Activated CD4-positive, alpha-beta T cell treated with anti-CD3 and anti-CD28 coated beads for 1 hour (primary cell): ENCODE measurements at regions not wholly inside any gene's neighbourhood (a gene's known extent, or its start where the extent isn't known, plus 50 kb on each side); places are given as distances from the start of the nearest gene placed in this dataset.

Source experiments
- DNase-seq: peaks from one replicate; pipeline ENCODE4 v3.0.0-alpha.2; 2020

DNA sequence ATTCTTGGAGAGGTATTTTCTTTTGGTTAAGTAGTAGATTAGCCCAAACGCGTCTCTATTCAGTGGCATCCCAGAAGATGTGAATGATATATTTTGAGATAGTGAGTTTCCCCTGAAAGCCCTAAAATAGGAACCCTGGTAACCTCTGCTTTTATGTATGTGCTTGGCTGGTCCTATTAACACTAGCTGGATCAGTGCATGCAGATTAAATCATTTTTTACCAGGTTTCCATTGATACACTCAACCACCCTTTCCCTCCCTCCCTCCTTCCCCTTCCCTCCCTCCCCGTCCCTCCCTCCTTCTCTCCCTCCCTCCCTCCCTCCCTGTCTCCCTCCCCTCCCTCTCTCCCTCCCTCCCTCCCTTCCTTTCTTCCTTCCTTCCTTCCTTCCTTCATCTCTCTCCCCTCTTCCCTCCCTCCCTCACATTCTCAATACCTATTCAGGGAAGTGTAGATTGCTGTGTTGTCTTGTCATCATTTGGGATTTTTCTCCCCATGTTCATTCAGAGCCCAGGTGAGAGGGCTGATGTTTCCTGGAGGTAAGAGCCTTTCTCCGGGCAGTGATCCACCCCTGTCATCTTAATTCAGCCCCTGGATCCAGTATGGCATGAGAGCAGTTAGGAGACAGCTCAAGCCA is 406.8 kb downstream of the PRDM2 start:
- no peak for DNase-seq

DNA sequence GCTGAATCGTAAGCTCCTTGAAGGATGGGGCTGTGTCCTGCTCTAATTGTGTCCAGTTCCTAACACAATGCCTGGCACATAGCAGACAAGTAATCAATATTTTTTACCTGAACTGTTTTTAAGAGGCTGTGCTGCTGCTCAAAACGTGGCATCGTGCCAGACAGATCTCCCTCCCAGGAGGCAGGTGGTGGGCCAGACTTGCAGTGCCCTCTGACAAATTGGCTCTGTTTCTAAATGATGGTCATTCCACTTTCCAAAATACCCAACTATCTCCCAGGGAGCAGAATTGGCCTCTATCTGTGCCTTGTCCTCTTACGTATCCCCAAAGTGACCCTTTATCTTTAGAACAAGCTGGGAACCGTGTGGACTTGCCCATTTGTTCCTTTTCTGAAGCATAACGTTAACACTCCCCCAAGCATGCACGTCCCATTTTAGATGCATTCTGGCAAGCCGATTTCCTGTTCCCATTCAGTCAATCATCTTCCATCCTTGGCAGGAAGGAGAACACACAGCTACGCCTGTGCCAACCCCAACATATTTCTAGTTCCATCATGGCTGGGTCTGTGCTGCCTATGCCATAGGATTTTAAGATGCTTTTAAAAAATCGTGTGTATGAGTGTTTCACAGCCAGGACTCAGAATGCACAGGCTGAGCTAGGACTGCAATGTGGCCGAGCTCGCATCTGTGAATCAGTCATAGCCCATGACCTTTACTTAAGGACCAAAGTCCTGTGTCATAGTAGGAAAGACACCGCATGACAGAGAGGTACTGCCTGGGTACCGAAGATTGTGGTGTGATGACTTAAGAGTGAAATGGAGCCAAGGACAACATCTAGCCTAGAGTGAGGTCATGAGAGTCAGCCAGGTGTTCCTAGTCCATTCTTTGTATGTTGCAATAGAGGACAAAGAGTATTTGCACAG is 408.6 kb downstream of the PRDM2 start:
- DNase-seq = no peak

DNA sequence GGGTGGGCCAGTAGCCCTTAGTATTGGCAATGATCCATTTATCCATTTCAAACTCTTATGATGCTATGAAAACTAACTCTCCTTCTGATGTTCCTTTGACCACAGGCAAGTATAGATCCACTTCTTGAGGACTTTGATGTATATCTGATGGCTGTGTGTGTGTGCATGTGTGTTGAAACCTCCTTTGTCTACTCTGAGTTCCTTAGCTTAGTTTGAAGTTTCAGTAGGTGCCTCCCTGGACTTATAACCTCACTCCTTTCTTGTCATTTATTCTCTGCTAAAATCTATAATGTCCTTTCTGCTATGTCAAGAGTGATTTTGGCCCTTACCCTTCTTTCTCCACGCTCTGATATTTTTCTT is 409.3 kb downstream of the PRDM2 start:
- DNase-seq = no peak

GRCh38 chr1:14110040-14110439 is 410.1 kb downstream of the PRDM2 start:
- DNase-seq = no peak

DNA sequence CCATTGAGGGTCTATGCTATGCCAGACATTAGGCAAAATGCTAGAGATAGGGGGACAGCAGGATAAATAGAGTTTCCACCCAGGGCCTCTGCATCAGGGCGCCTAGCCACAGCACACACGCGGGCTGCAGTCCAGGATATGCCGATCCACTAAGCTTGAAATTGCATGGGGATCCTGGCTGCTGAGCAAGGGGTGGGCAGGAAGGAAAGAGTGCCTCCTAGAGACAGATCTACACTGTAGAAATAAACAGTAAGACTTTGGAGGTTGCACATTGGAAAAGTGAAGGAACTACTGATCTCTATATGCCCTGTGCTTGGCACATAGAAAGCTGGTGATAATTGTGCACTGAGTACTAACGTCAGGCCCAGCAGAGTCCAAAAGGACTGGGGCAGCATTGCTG is 411.1 kb downstream of the PRDM2 start:
- no peak for DNase-seq

- no peak for DNase-seq
Observed at GRCh38 chr1:14112613-14113012, 412.6 kb downstream of the PRDM2 start.

GRCh38 chr1:14113271-14113670 is 413.3 kb downstream of the PRDM2 start:
- DNase-seq = no peak

GRCh38 chr1:14113841-14114567 is 414.0 kb downstream of the PRDM2 start:
- DNase-seq = no peak

- DNase-seq = no peak
Observed at GRCh38 chr1:14115976-14116375, 416.0 kb downstream of the PRDM2 start.

- DNase-seq = no peak
Observed at GRCh38 chr1:14117700-14118099, 417.7 kb downstream of the PRDM2 start.

GRCh38 chr1:14118691-14119485 is 418.9 kb downstream of the PRDM2 start:
- DNase-seq = no peak

GRCh38 chr1:14120895-14121294 is 420.9 kb downstream of the PRDM2 start:
- DNase-seq = no peak

DNA sequence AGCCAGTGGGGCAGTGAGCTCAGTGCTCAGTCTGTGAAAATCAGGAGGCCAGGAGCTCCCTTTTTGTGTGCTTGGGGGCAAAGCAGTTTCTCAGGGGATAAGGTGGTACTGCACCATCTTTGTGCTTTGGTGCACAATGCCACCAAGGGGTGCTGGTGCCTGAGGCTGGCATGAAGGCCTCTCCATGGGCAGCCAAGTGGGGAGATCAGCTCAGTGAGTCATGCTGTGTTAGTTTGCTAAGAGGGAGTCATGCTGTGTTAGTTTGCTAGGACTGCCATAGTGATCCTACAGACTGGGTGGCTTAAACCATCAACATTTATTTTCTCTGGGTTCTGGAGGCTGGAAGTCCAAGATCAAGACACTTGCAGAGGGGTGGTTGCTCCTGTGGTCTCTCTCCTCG is 428.1 kb downstream of the PRDM2 start:
- no peak for DNase-seq

GRCh38 chr1:14129009-14129408 is 429.0 kb downstream of the PRDM2 start:
- no peak for DNase-seq

- DNase-seq = no peak
Observed at GRCh38 chr1:14135070-14135469, 435.1 kb downstream of the PRDM2 start.

DNA sequence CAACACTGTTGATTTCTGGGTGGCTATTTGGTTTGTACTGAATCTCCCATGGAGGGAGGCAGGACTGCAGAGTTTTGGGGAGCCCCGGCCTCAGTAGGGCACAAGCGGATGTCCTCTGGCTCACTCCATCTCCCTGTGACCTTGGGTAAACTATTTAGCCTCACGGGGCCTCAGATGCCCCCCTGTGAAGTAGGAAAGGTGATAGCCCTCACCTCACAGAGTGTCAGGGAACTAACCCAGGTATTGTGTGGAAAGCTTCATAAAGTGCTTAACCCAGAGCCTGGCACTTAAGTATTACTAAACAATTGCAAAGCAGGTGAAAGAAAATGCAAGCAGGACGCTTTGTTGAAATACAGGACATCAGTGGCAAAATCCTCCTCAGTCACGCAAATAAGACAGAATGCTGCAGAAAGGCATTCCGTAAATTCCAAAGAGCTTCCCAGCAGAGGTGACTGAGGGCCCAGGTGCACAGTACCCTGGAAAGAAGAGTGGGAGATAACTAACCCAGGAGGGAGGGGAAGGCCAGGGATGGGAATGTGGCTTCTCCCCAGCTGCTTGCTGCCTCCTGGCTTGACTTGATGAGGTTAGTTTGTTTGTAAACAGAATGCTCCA is 436.3 kb downstream of the PRDM2 start:
- no peak for DNase-seq

GRCh38 chr1:14136881-14137280 is 436.9 kb downstream of the PRDM2 start:
- DNase-seq = no peak

DNA sequence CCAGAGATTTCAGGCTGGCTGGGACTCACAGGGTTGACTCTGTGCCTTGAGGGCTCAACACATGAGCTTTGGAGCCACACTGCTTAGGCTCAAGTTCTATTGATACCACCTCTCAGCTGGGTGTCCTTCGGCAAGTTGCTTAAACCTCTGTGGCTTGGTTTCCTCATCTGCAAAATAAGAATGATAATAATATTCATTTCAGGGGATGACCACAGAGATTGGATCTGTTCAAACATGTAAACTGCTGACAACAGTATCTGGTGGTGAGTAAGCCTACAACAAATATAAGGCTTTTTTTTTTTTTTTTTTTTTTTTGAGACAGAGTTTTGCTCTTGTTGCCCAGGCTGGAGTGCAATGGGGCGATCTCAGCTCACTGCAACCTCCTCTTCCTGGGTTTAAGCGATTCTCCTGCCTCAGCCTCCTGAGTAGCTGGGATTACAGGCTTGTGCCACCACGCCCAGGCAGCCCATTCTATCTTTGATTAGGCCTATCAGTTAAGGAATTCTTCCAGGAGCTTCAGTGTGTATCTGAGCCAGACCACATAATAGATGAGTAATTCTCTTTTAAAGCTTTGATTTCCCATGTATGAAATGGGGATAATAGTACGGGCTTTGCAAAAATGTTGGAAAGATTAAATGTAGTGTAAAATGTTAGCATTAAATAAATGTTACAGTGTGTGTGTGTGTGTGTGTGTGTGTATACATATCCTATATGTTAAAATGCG is 437.6 kb downstream of the PRDM2 start:
- DNase-seq = no peak

GRCh38 chr1:14138135-14138506 is 438.1 kb downstream of the PRDM2 start:
- DNase-seq = no peak

DNA sequence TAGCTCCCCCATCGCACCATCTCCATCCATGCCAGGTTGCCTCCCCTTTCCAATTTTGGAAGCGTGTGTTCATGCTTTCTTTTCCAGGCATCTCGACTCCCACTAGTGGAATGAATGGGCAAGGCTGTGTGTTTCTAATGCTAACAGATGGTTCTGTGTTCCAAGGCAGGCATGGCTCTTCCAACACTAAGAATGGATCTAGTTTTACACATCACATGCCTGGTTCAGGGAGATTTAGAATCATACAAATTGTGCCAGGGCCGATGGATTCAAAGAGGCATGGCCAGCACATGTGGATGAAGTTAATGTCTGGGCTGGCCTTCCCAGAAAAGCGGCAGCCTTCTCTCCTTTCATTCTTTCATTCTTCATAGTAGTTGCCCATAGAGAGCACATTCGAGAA is 438.7 kb downstream of the PRDM2 start:
- DNase-seq = no peak

DNA sequence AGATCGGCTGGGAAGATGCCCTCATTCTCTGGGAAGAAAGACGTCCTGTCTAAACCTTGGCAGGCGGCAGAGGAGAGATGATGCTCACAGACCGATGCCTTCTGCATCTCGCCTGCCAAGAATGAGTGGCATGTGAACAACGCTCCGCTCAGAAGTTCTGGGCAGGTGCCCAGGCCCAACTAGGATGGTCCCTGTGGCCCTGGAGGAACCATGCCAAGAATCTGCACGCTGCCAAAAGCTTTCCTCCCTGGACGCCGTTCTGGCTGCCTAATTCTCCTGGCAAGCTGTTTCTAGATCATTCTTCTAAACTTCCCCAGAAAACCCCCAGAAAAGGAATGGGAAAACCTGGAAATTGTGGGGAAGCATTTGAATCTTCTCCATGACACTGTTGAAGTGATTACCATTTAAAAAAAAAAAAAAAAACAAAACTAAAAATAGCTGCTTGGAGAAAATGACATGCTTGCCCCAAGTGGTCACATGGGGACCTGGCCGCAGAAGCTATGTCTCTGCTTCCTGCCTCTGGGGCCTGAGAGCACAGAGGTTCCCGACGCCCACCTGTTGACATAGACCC is 440.9 kb downstream of the PRDM2 start:
- DNase-seq = no peak

GRCh38 chr1:14141656-14142055 is 441.7 kb downstream of the PRDM2 start:
- no peak for DNase-seq
